Neutrophil (primary cell): ENCODE measurements at regions not wholly inside any gene's neighbourhood (a gene's known extent, or its start where the extent isn't known, plus 50 kb on each side); places are given as distances from the start of the nearest gene placed in this dataset.

ENCODE experiments used
- H3K27ac ChIP-seq: fragments of 200-600 bp; sonication (generic); 2 replicates; pipeline ENCODE4 v1.5.1; 2016; ENCODE audit warnings: mild to moderate bottlenecking, moderate library complexity
- H3K27me3 ChIP-seq: fragments of 200-600 bp; sonication (generic); 2 replicates; pipeline ENCODE4 v1.6.0; 2016; ENCODE audit warnings: mild to moderate bottlenecking
- H3K36me3 ChIP-seq: fragments of 200-600 bp; sonication (generic); 2 replicates; pipeline ENCODE4 v1.5.1; 2017
- H3K4me1 ChIP-seq, 2 experiments: fragments of 200-600 bp in 1 of 2; sonication (generic) in 1 of 2; 1 replicate in 1 of 2; 2 replicates in 1 of 2; pipeline versions ENCODE4 v1.5.1 to v1.6.1; 2013 to 2016; ENCODE audit warnings: low read depth in 1 of 2, low read length in 1 of 2, mild to moderate bottlenecking in 1 of 2, moderate library complexity in 1 of 2; ENCODE audit not compliant: control insufficient read depth in 1 of 2, insufficient read depth in 1 of 2
- H3K4me3 ChIP-seq, 2 experiments: fragments of 200-600 bp in 1 of 2; sonication (generic) in 1 of 2; 1 replicate in 1 of 2; 2 replicates in 1 of 2; pipeline ENCODE4 v1.5.1; 2013 to 2016; ENCODE audit warnings: low read depth in 1 of 2, low read length in 1 of 2, mild to moderate bottlenecking in 1 of 2, moderate library complexity in 1 of 2
- H3K9me3 ChIP-seq: fragments of 200-600 bp; sonication (generic); 2 replicates; pipeline ENCODE4 v1.5.1; 2016
- TF ChIP-seq, protein P1 (sequence below): fragments of 200-600 bp; sonication (generic); IDR thresholded peaks from 2 replicates; pipeline ENCODE4 v1.5.1; 2016; ENCODE audit warnings: antibody characterized with exemption

DNA sequence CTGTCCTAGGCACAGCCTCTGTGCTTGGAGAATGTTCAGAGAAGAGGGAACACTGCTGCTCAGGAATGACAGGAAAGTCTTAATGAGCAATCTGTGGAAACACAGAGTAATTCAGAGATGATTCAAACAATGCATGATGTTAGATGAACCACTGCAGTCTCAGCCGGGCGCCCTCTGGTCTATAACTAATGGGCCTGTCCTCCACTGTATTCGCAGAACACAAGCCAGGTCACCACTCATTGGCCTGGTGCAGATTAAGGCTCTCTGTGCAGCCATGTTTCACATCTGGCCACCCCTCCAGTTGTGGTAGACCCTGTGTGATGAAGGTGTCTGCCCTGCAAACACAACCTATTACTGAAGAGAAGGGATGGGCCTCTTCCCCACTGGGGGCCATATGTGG lies 281.7 kb upstream of the ROPN1 start:
- TF ChIP-seq, protein P1, sequence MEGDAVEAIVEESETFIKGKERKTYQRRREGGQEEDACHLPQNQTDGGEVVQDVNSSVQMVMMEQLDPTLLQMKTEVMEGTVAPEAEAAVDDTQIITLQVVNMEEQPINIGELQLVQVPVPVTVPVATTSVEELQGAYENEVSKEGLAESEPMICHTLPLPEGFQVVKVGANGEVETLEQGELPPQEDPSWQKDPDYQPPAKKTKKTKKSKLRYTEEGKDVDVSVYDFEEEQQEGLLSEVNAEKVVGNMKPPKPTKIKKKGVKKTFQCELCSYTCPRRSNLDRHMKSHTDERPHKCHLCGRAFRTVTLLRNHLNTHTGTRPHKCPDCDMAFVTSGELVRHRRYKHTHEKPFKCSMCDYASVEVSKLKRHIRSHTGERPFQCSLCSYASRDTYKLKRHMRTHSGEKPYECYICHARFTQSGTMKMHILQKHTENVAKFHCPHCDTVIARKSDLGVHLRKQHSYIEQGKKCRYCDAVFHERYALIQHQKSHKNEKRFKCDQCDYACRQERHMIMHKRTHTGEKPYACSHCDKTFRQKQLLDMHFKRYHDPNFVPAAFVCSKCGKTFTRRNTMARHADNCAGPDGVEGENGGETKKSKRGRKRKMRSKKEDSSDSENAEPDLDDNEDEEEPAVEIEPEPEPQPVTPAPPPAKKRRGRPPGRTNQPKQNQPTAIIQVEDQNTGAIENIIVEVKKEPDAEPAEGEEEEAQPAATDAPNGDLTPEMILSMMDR, result no peak
- Histone ChIP-seq H3K4me3 (no peak overlapping the region), H3K27me3 (no peaks in the 10 kb centered on the region), H3K9me3 (no peaks in the 10 kb centered on the region), H3K36me3 (no peaks in the 10 kb centered on the region), H3K4me1 (no peaks in the 10 kb centered on the region), H3K27ac (no peak overlapping the region)

DNA sequence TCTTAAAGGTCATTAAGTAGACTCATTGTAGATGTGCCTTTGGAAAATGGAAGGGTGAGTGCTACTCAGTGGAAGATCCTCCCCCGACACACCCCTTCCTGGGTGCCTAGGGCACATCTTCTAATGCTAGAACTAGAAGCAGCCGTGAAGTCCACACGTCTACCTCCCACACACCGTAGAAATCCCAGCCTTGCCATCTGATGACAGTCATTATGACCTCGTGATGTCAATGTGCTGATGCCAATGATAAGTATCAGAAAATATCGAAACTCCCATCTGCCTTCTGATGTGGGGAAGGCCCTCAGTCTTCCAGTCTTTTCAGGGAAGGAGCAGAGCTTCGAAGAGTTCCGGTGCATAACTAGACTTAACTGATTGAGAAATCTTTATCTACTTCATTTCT lies 282.1 kb upstream of the ROPN1 start:
- Histone ChIP-seq H3K4me3 (no peak overlapping the region), H3K27me3 (no peaks in the 10 kb centered on the region), H3K4me1 (no peaks in the 10 kb centered on the region), H3K9me3 (no peaks in the 10 kb centered on the region), H3K36me3 (no peaks in the 10 kb centered on the region), H3K27ac (no peak overlapping the region)
- TF ChIP-seq, protein P1, result no peak

DNA sequence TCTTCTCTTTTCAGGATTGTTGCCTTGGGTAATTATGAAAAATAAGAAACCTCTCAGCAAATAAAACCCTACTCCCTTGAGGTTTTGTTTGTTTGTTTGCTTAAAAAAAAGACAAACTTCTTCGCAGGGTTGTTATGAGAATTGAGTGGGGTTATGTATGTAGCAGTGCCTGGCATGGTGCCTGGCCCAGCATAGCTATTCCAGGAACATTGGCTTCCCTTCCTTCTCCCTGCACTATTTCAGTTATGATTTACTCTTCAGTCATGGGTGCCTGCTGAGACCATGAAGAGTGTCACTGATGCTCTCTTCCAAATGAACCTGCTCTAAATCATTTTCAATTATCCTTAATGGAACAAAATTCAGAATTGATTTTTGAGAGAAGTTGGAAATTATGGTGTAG lies 283.5 kb upstream of the ROPN1 start:
- TF ChIP-seq, protein P1, result no peak
- H3K27ac ChIP-seq, result no peak overlapping the region
- no peaks in the 10 kb centered on the region for H3K27me3 ChIP-seq
- no peaks in the 10 kb centered on the region for H3K36me3 ChIP-seq
- H3K9me3 ChIP-seq, result no peaks in the 10 kb centered on the region
- no peaks in the 10 kb centered on the region for H3K4me1 ChIP-seq
- no peak overlapping the region for H3K4me3 ChIP-seq

DNA sequence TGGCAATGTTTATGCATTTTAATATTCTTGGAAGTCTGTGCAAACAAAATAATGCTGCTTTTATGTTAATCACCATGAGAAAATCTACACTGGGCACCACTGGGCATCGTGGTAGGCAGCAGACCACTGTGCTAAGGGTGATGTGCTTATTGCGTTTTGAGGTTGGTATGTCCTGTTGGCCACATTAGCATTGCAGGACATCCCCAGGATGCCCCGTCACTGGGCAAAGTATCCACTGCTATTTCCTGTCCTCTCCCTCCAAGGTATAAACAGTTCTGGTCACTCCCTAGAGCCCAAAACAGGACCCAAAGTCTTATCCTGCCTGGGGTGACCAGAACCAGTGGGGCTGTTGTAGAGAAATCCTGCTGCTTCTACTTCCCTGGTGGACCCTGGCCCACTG lies 284.2 kb upstream of the ROPN1 start:
- no peaks in the 10 kb centered on the region for H3K9me3 ChIP-seq
- TF ChIP-seq, protein P1, result no peak
- H3K4me1 ChIP-seq, result no peaks in the 10 kb centered on the region

DNA sequence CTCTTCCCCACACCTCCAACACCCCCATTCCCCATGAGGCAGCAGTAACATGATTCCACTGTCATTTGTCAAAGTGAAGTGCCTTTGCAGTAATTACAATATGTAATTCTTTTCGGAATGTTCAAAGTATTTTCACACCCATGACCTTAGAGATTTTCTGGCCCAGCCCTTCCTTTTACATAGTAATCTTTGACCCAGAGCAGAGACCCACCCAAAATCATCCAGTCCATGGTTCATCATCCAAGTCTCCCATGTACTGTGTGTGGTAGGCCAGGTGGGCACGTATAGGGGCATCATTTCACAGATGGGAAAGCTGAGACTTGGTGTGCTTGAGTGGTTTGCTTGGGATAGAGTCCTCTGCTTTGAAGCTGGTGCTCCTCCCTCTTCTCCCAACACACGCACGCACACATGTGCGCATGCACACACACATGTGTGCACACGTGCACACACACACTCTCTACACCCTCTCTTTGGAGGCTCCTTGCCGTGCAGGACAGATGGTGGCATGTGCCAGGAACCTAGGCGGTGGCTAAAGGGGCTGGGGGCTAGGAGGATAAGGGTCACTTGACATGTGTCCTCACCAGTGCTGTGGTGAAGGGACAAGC lies 284.7 kb upstream of the ROPN1 start:
- Histone ChIP-seq H3K9me3 (no peaks in the 10 kb centered on the region), H3K4me1 (no peaks in the 10 kb centered on the region), H3K4me3 (no peak overlapping the region), H3K27ac (no peak overlapping the region), H3K36me3 (no peaks in the 10 kb centered on the region), H3K27me3 (peaks cover 6% of the 10 kb centered on the region)
- TF ChIP-seq, protein P1, result no peak

More for the DNA sequence above, 284.2 kb upstream of the ROPN1 start:
- Histone ChIP-seq H3K4me3 (no peak overlapping the region), H3K27me3 (peaks cover 1% of the 10 kb centered on the region), H3K27ac (no peak overlapping the region), H3K36me3 (no peaks in the 10 kb centered on the region)
